Neural cell (in vitro differentiated cells): ENCODE measurements at regions not wholly inside any gene's neighbourhood (a gene's known extent, or its start where the extent isn't known, plus 50 kb on each side); places are given as distances from the start of the nearest gene placed in this dataset.

Source experiments
- H2AFZ ChIP-seq: fragments of 200-600, 300-800 bp; sonication (generic), shearing (Covaris generic); 2 replicates; pipeline ENCODE4 v1.6.0; 2014; ENCODE audit warnings: low read depth, mild to moderate bottlenecking, antibody characterized with exemption, low read length, moderate library complexity
- H3F3A ChIP-seq: fragments of 200-600 bp; shearing (Covaris generic); 2 replicates; pipeline ENCODE4 v1.6.1; 2016; ENCODE audit warnings: mild to moderate bottlenecking, moderate library complexity, mixed read lengths, antibody characterized with exemption, low read length; ENCODE audit not compliant: insufficient read depth, poor library complexity, severe bottlenecking
- H3K27ac ChIP-seq: fragments of 200-600, 300-800 bp; sonication (generic), shearing (Covaris generic); 2 replicates; pipeline ENCODE4 v1.5.1; 2014; ENCODE audit warnings: mild to moderate bottlenecking, low read length, moderate library complexity
- H3K27me3 ChIP-seq: fragments of 300-800, 200-600 bp; sonication (generic), shearing (Covaris generic); 2 replicates; pipeline ENCODE4 v1.6.0; 2014; ENCODE audit warnings: mild to moderate bottlenecking, low read depth, low read length, moderate library complexity; ENCODE audit not compliant: insufficient read depth
- H3K36me3 ChIP-seq: fragments of 300-800, 200-600 bp; sonication (generic), shearing (Covaris generic); 2 replicates; pipeline ENCODE4 v1.5.1; 2014; ENCODE audit warnings: mild to moderate bottlenecking, antibody characterized with exemption, low read length, moderate library complexity; ENCODE audit not compliant: insufficient read depth
- H3K4me2 ChIP-seq: fragments of 300-800, 200-600 bp; sonication (generic), shearing (Covaris generic); 2 replicates; pipeline ENCODE4 v1.6.0; 2014; ENCODE audit warnings: mild to moderate bottlenecking, low read length
- H3K4me3 ChIP-seq: fragments of 300-800, 200-600 bp; sonication (generic), shearing (Covaris generic); 2 replicates; pipeline ENCODE4 v1.5.1; 2014; ENCODE audit warnings: mild to moderate bottlenecking, low read length, moderate library complexity
- H3K79me2 ChIP-seq: fragments of 200-600 bp; shearing (Covaris generic); replicated peaks from 2 replicates; pipeline ENCODE4 v1.6.0; 2014; ENCODE audit warnings: mild to moderate bottlenecking, low read length, moderate library complexity; ENCODE audit not compliant: insufficient read depth
- H3K9ac ChIP-seq: fragments of 300-800, 200-600 bp; sonication (generic), shearing (Covaris generic); 2 replicates; pipeline ENCODE4 v1.6.1; 2016; ENCODE audit warnings: mild to moderate bottlenecking, low read length, mixed read lengths
- H3K9me2 ChIP-seq: fragments of 200-600 bp; shearing (Covaris generic); 2 replicates; pipeline ENCODE4 v1.6.1; 2016; ENCODE audit warnings: mild to moderate bottlenecking, low read length, mixed read lengths; ENCODE audit not compliant: insufficient read depth
- H3K9me3 ChIP-seq: fragments of 200-600, 300-800 bp; sonication (generic), shearing (Covaris generic); 2 replicates; pipeline ENCODE4 v1.6.1; 2016; ENCODE audit warnings: mild to moderate bottlenecking, mixed run types, low read length, moderate library complexity, mixed read lengths
- H4K20me1 ChIP-seq: fragments of 200-600 bp; shearing (Covaris generic); 2 replicates; pipeline ENCODE4 v1.6.1; 2016; ENCODE audit warnings: mild to moderate bottlenecking, mixed run types; ENCODE audit not compliant: insufficient read depth
- CTCF ChIP-seq: fragments of 450-650 bp; IDR thresholded peaks from 2 replicates; pipeline ENCODE4 v1.5.1; 2014; ENCODE audit warnings: antibody characterized with exemption, mild to moderate bottlenecking, moderate library complexity; ENCODE audit not compliant: poor library complexity, severe bottlenecking
- EP300 ChIP-seq: fragments of 450-650 bp; conservative IDR thresholded peaks from 2 replicates; pipeline ENCODE4 v1.6.1; 2014; ENCODE audit warnings: antibody characterized with exemption, mild to moderate bottlenecking, moderate library complexity; ENCODE audit not compliant: poor library complexity, severe bottlenecking
- EZH2 ChIP-seq: fragments of 200-600, 300-800 bp; shearing (Covaris generic), sonication (generic); IDR thresholded peaks from 2 replicates; pipeline ENCODE4 v1.6.1; 2014; ENCODE audit warnings: antibody characterized with exemption, low read length, borderline replicate concordance, mild to moderate bottlenecking; ENCODE audit not compliant: insufficient read depth, poor library complexity, severe bottlenecking
- MXI1 ChIP-seq: fragments of 450-650 bp; conservative IDR thresholded peaks from 2 replicates; pipeline ENCODE4 v1.6.1; 2014; ENCODE audit warnings: antibody characterized with exemption, mild to moderate bottlenecking; ENCODE audit not compliant: poor library complexity, severe bottlenecking
- POLR2AphosphoS5 ChIP-seq: IDR thresholded peaks from 2 replicates; pipeline ENCODE4 v1.6.1; 2012
- RAD21 ChIP-seq: fragments of 450-650 bp; conservative IDR thresholded peaks from 2 replicates; pipeline ENCODE4 v1.6.1; 2014; ENCODE audit warnings: antibody characterized with exemption, mild to moderate bottlenecking, moderate library complexity
- REST ChIP-seq: IDR thresholded peaks from 2 replicates; pipeline ENCODE4 v1.6.1; 2012; ENCODE audit warnings: borderline replicate concordance
- SMC3 ChIP-seq: fragments of 450-650 bp; conservative IDR thresholded peaks from 2 replicates; pipeline ENCODE4 v1.6.1; 2014; ENCODE audit warnings: antibody characterized with exemption, mild to moderate bottlenecking, moderate library complexity; ENCODE audit not compliant: poor library complexity
- TAF1 ChIP-seq: IDR thresholded peaks from 2 replicates; pipeline ENCODE4 v1.6.1; 2012; ENCODE audit warnings: low read depth

GRCh38 chr2:176709149-176709951, 440.1 kb downstream of the MTX2 start:
- no peaks in the 10 kb centered on the region for H3K36me3 ChIP-seq
- no peaks in the 10 kb centered on the region for H3K79me2 ChIP-seq
- H3K9me2 ChIP-seq, result no peaks in the 10 kb centered on the region
- no peaks in the 10 kb centered on the region for H3F3A ChIP-seq
- no peak overlapping the region for H3K4me3 ChIP-seq
- no peak overlapping the region for H2AFZ ChIP-seq
- H3K9ac ChIP-seq, result no peak overlapping the region
- TF ChIP-seq POLR2AphosphoS5 (no peak), MXI1 (no peak), REST (no peak), SMC3 (no peak), EZH2 (no peak)
- no peak overlapping the region for H3K27ac ChIP-seq
- H3K4me2 ChIP-seq, result no peak overlapping the region
- H4K20me1 ChIP-seq, result no peaks in the 10 kb centered on the region
- no peaks in the 10 kb centered on the region for H3K27me3 ChIP-seq
- H3K9me3 ChIP-seq, result no peaks in the 10 kb centered on the region

- H3K9me2 ChIP-seq, result no peaks in the 10 kb centered on the region
- TF ChIP-seq MXI1, result no peak
- TF ChIP-seq REST, result no peak
- TF ChIP-seq SMC3, result no peak
- TF ChIP-seq EP300, result no peak
- no peak for TF ChIP-seq TAF1
- TF ChIP-seq POLR2AphosphoS5, result no peak
- no peak for TF ChIP-seq CTCF
- no peak for TF ChIP-seq RAD21
- no peak for TF ChIP-seq EZH2
- H3K4me3 ChIP-seq, result no peak overlapping the region
- no peaks in the 10 kb centered on the region for H3K79me2 ChIP-seq
- H3K27me3 ChIP-seq, result no peaks in the 10 kb centered on the region
- H3K9ac ChIP-seq, result no peak overlapping the region
- no peaks in the 10 kb centered on the region for H3K9me3 ChIP-seq
- no peak overlapping the region for H3K27ac ChIP-seq
- no peak overlapping the region for H3K4me2 ChIP-seq
- H3K36me3 ChIP-seq, result no peaks in the 10 kb centered on the region
- H4K20me1 ChIP-seq, result no peaks in the 10 kb centered on the region
- no peaks in the 10 kb centered on the region for H3F3A ChIP-seq
- no peak overlapping the region for H2AFZ ChIP-seq
These were observed 440.7 kb downstream of the MTX2 start for GRCh38 chr2:176709991-176710390.
